ENCODE measurements at regions not wholly inside any gene's neighbourhood (a gene's known extent, or its start where the extent isn't known, plus 50 kb on each side); places are given as distances from the start of the nearest gene placed in this dataset.

DNA sequence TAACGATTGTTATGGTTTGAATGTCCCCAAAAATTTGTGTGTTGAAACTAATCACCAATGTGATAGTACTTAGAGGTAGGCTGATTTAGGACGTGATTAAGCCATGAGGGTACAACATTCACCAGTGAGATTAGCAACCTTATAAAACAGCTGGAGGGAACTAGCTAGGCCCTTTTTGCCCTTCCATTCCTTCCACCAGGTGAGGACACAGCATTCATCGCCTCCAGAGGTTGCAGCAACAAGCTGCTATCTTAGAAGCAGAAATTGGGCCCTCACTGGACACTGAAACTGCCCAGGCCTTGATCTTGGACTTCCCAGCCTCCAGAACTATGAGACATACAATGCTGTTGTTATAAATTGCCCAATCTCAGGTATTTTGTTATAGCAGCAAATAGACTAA, 340.7 kb upstream of the JARID2 start:
- Histone ChIP-seq H3K27ac (no peak overlapping the region), H3K9me3 (no peaks in the 10 kb centered on the region), H3K4me3 (no peak overlapping the region), H3K4me1 (no peaks in the 10 kb centered on the region), H3K27me3 (no peaks in the 10 kb centered on the region), H3K36me3 (no peaks in the 10 kb centered on the region)
- no peak for DNase-seq (ENCODE audit: low spot score)
- no peak for TF ChIP-seq CTCF (IDR thresholded peaks at IDR 0.05)

- Histone ChIP-seq H3K27me3 (no peaks in the 10 kb centered on the region), H3K27ac (no peak overlapping the region), H3K36me3 (no peaks in the 10 kb centered on the region), H3K9me3 (no peaks in the 10 kb centered on the region), H3K4me3 (no peak overlapping the region), H3K4me1 (no peaks in the 10 kb centered on the region)
- no peak for TF ChIP-seq CTCF (IDR thresholded peaks at IDR 0.05)
- no peak for DNase-seq (ENCODE audit: low spot score)
Measured at GRCh38 chr6:14906621-14907020, 339.2 kb upstream of the JARID2 start.

DNA sequence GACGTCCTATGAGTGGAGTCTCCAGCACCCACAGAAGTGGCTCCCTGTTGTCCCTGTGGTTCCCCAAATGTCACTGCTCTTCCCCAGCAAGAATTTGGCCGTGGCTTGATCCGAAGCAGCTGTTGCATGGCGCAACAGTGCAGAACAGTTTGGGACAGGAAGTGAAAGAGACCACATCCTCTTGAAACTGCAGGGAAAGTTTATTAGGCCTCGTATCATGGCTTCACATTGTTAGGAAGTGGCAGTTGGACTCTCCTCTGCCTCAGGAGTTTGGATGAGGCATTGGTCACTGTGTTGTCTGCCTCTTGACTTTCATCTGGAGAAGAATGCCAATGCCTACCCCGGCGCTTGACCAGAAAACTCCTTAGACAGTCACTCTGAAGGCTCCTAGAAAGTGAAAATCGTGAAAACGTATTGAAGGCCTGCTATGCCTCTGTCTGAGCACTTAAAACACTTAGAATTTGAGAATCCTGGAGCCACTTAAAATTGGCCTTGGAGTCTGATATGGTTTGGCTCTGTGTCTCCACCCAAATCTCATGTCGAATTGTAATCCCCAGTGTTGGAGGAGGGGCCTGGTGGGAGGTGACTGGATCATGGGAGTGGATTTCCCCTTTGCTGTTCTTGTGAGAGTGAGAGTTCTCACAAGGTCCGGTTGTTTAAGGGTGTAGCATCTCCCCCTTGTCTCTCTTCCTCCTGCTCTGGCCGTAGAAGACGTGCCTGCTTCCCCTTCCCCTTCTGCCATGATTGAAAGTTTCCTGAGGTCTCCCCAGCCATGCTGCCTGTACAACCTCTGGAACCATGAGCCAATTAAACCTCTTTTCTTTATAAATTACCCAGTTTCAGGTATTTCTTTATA, 334.9 kb upstream of the JARID2 start:
- no peak for DNase-seq (ENCODE audit: low spot score)
- Histone ChIP-seq H3K36me3 (no peaks in the 10 kb centered on the region), H3K27me3 (no peaks in the 10 kb centered on the region), H3K9me3 (no peaks in the 10 kb centered on the region), H3K4me3 (no peak overlapping the region), H3K27ac (no peak overlapping the region), H3K4me1 (no peaks in the 10 kb centered on the region)
- TF ChIP-seq CTCF (IDR thresholded peaks at IDR 0.05), result no peak

GRCh38 chr6:14912226-14912625, 333.6 kb upstream of the JARID2 start:
- DNase-seq (ENCODE audit: low spot score), result no peak
- no peak for TF ChIP-seq CTCF (IDR thresholded peaks at IDR 0.05)
- H3K4me1 ChIP-seq, result no peaks in the 10 kb centered on the region
- H3K9me3 ChIP-seq, result no peaks in the 10 kb centered on the region
- H3K4me3 ChIP-seq, result no peak overlapping the region
- H3K27me3 ChIP-seq, result no peaks in the 10 kb centered on the region
- H3K27ac ChIP-seq, result no peak overlapping the region
- H3K36me3 ChIP-seq, result no peaks in the 10 kb centered on the region

DNA sequence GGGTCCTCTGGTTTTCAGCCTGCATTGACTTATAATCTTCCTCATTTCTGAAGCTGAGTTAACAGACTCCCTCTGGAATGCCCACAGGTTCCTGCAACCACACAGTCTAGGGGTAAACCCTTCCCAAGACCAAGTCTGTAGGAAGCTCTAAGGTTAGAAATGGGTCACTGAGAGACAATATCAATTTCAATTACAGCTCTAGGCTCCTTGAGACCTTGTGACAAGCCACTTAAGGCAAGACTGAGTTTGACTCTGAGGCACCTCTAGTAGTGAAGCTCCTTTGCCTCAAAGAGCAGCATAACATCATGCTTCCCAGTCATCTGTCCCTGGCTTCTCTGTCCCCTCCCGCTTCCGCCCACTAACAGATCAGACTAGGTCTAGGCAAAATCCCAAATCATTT, 333.2 kb upstream of the JARID2 start:
- no peaks in the 10 kb centered on the region for H3K4me1 ChIP-seq
- DNase-seq (ENCODE audit: low spot score), result no peak

More for the DNA sequence above, 333.2 kb upstream of the JARID2 start:
- no peaks in the 10 kb centered on the region for H3K9me3 ChIP-seq
- no peaks in the 10 kb centered on the region for H3K36me3 ChIP-seq
- H3K27ac ChIP-seq, result no peak overlapping the region
- H3K4me3 ChIP-seq, result no peak overlapping the region
- no peak for TF ChIP-seq CTCF (IDR thresholded peaks at IDR 0.05)
- H3K27me3 ChIP-seq, result no peaks in the 10 kb centered on the region

Measured in right atrium auricular region (tissue), 2 donors.